Stimulated activated CD4-positive, alpha-beta T cell treated with anti-CD3 and anti-CD28 coated beads, TNF-alpha, amount 100 ng/mL, for 4 hours (primary cell): ENCODE measurements at regions not wholly inside any gene's neighbourhood (a gene's known extent, or its start where the extent isn't known, plus 50 kb on each side); places are given as distances from the start of the nearest gene placed in this dataset.

Experiments used
- DNase-seq, 3 experiments: peaks; one replicate each; pipeline ENCODE4 v3.0.0-alpha.2; 2020; ENCODE audit warnings: low read depth in 3 of 3

DNA sequence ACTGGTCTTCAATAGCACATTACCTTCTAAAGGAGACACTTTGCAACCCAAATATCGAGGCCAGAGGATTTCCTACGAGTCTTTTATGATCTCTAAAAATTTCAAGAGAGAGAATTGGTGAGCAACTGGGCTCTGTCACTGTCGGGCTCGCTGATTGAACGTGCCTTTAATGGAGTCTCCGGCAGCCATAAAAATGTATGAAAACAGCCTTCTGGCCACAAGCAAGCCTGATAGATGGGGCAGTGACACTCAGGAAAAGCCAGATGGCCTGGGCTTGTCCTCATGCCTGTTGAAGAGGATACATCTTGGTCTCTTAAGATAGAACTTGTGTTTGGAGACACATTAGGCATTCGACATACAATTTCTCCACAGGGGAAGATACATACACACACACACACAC lies 419.5 kb upstream of the PROK2 start:
- DNase-seq: no peak

DNA sequence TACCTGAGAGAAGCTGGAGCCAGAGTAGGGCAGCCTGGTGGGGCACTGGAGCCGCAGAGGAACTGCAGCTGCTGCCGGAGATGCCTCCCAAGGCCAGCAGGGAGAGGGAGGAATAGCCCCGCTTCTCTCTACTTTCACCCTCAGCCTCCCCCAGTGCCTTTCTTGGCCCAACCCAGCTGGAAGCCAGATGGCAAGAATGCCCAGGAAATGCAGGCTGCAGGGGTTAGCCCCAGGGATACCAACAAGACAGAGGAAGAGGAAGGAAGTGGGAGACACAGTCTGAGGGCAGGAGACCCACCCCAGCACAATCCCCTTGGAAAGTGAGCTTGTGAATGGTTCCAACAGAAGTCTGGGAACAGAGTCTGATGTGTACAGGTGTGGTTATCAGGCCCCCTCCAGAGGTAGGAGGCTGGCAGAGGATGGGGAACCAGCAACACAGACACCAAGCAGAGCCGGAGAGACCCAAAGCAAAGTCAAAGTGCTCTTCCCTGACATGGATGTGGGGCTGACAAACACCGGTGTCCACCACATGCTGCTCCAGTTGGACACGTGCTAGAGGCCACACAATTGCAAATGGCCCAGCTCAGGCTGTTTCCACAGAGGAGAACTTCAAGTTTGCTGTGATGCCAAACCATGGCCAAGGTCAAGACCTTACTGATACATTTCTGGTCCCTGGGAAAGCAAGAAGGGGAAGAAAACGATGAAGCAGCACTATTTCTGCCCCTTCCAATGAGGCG lies 418.8 kb upstream of the PROK2 start:
- no peak for DNase-seq

DNA sequence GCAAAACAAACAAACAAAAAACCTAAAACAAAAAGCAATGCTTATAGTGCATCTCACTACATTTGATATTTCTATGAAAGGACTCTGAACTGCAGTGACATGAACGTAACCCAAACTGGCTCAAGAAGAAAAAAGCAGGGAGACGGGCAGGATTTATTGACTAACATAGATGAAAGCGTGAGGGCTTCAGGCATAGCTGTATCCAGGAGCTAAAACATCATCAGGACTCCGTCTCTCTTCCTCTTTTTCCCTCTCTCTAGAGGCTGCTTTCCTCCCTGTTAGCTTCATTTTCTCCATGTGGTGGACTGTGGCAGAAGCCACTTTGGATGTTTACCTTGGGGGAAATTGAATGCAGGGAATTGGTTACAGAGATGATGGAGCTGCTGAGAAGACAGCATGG lies 418.2 kb upstream of the PROK2 start:
- no peak for DNase-seq

DNA sequence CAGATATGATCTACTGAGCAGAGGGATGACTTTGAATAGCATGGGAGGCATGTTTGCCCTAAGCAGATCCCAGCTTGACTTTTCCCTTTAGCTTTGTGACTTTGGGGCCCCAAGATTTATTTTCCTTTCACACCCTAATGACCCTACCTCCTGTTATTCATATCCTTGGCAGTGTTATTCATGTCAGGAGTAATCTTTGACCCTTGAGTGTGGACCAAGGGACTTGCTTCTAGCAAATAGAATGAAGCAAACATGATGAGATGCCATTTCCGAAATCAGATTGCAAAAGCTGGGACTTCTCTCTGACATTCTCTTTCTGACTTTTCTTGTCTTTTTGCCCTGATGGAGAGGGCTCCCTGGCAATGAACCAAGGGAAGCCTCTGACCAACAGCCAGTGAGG lies 415.4 kb upstream of the PROK2 start:
- DNase-seq: no peak

DNA sequence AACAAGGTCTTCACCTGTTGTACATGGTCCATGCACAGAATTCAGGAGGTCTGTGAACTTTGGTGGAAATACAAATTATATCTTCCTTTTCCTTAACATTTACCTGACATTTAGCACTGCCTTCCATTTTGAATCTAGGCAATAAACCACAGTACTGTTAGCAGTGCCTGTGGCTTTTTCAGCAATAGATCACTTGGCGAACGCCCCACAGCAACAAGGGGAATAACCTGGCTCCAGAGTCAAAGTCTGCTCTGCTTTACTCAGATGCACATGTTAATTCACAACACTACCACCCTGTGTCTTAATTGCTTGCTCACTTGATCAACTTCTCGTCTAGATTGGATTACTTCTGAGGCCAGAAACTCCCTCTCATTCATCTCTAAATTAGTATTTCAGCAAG lies 414.6 kb upstream of the PROK2 start:
- no peak for DNase-seq

DNA sequence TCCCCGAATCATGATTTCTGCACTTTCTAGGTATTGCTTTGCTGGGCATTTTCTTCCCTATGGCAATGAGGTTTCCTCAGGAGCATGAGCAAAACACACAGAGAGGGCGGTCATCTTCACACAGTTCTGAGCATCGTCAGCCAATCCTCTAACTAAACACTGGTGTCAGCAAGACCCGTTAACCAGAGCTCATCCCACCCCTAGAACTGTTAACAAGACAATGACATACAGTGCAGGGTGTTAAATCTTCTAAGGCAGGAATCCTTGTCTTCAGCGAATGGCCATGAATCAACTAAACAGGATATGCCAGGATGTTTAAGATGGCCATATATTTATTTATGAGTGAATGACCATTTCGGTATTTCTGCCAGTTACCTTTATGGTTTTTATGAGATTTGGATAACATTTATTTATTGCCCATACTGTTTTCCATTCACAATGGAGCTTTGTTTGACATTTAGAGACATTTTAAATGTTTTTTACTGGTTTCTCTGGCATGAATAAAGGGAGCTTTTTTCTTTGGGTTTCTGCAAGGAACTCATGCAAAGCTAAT lies 411.5 kb upstream of the PROK2 start:
- no peak for DNase-seq

DNA sequence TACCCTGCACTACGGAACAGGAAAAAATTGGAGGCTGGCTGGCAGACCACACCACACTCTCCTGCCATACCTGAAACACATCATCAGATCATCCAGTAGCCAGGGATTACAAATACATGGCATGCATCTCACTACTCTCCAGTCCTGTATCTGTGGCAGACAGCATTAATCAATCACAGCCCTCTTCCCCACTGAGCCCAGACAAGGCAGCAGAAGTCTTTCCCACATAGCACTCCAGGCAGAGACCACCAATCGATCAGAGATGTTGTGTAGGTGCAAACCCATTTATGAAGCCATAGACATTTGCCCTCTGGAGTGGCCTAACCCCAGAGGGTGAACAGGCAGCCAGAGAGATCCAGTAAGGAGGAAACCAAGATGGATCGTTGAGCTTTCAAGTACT lies 410.9 kb upstream of the PROK2 start:
- DNase-seq: no peak

DNA sequence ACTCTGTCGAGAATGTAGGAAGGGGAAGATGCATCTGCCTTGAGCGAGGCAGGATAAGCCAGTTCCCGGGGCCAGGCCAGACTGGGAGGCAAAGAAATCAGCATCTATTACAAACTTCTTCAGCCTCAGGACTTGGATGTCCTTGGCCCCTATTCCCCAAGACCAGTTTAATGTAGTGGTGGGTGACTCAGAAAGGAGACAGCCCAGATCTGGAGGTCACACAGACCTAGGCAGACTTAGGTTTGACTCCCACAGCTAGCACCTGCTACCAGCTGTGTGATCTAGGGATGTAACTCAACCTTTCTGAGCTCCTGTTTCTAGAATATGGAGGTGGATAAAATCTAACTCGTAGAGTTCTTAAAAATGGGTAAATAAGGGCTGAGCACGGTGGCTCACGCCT lies 409.5 kb upstream of the PROK2 start:
- no peak for DNase-seq

DNA sequence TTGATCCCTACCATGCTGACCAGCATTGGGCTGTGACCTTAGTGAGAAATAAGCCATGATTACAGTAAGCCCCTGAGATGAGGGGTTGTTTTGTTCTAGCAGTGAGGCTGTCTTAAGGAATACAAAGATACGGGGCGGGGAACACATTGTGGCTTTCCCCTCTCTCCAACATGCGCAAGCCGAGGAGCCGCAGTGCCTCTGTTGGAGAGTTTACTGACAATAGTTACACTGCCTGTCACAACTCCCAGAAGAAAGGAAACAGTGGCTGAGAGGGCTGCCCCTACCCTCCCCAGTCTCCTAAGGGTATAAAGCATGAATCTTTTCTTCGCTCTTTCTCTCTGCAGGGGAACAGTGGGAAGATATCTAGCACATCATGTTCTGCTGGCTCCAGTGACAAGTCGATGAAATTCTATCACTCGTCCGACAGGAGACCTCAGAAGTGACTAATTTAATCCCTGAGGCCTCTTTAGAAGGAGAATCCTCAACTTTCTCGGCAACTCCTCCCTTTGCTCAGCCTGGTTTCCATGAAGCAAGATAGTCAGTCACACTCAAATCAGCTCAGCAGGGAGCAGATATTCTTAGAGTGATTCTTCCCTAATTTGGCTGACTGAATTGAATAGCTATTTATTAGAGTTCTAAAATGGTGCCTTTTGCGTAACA lies 409.0 kb upstream of the PROK2 start:
- DNase-seq: no peak

DNA sequence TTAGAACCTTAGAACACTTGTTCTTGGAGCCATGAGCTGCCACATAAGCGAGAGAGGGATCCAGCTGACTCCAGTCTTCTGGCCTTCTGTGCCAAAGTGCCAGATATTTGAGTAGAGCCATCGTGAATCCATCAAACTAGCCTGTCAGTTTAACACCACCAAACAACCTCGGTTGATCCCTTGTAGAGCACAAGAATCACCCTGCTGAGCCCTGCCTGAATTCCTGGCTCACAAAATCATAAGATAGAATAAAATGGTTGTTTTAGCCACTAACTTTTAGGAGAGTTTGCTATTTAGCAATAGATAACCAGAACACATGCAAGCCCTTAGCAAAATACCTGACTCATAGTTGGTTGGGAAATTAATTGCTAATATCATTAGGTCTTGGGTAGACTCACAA lies 407.6 kb upstream of the PROK2 start:
- DNase-seq: no peak

DNA sequence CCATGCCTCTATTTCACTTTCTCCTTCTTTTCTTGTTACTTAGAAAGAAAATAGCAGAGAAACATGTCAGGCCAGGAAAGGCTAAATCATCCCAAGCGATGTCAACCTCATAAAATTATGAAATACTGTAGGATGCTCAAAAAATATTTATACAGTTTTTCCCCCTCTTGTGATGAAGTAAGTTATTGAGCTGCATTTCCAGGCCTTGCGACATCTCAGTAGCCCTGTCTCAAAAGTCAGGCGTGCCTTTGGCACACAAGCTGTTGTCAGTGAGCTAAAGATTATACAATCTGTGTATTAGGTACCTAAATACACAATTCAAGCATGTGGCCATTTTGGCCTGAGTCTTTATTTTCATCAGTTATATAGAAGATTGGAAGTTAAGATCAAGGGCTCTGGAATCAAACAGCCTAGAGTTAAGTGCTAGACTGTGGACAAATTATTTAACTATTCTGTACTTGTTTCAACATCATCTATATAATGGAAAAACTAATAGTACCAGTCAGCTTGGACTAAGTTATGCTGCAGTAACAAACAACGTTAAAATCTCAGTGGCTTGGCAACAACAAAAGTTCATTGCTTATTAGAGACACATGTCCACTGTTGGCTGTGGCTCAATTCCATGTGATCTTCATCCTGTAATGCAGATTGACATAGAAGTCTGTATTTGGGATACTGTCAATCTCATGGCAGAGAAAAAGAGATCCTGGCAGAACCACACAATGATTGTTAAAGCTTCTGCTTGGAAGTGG lies 406.4 kb upstream of the PROK2 start:
- no peak for DNase-seq

DNA sequence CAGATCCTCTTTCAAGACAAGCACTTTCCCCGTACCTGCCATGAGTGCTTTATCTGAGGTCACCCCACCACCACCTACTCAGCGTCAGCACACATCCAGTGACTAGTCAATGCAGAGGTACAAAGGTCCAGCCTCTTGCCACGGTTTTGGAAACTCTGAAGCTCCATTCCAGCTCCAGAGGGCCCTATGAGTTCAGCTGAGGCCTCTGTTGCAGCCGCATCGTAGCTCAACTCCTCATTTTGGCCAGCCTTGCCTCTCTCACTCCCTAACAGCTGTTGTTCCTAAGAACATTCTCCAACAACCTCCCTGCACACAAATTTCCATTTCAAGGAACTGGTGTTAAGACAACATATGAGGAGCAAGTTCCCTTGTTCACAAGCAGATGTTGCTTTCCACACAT lies 405.1 kb upstream of the PROK2 start:
- no peak for DNase-seq

DNA sequence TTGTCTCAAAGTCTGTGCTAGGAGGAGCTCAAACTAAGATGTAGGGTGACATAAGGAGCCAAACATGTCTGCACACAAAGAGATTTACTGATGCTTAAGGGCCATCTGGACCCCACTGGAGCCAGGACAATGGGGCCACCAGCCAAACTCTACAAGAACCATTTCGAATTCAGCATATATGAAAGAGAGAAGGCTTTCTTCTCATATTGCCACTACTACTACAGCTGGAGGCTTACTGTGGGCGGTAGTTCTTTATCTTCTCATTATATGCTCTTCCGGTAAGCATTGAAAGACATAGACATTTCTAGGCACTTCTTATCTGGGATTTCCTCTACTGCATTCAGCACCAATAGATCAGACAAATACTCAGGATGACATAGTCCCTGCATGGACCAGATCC lies 404.4 kb upstream of the PROK2 start:
- DNase-seq: no peak

DNA sequence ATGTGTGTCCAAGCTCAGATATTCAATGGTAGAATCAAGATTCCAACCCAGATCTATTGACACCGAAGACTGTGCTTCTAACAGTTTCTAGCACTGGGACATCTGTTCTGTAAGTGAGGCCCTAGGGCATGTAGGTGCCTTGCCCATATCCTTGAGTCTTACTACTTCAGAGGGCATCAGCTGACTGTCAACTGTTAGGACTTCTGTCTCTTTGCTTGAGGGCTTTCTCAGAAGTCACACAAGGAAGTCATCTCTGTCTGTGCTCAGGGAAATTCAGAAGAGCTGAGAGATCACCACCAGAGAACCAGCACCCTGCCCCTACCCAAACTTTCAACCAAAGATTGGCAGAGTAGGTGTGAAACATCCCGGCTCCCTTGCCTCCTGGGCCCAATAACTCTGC lies 403.6 kb upstream of the PROK2 start:
- no peak for DNase-seq

DNA sequence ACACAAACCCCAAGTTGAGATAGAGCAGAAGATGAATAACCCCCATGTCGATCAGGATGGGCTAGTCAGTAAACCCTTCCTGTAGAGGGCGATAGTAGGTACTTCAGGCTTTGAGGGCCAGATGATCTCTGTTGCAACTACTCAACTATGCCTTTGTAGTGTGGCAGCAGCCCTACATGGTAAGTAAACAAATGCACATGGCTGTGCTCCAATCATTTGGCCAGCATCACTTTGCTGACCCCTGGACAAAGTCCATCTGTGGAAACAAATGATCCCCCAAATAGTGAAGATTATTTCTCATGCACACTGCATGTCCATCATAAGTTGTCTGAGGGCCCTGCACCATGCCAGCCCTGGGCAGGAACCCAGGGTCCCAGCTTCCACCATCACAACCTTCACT lies 402.2 kb upstream of the PROK2 start:
- DNase-seq: no peak

DNA sequence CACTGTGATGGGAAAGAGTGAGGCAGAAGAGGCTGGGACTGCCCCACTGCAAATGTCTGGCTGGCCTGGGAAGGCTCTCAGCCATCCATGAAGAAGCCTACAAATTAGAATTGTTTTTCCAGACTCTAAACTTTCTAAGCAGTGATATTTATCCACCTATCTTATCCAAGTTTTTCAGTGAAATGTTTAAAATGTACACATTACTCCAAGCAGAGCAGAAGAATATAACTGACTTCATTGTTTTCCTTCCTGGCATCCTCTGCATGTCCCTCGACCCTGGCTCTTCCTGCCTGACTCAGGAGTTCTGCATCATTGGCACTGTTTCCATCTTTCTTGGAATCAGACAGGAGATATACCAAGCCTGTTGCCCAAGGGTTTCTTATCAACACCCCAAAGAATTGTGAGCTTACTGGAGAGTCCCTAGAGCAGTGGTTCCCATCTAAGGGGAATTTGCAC lies 401.5 kb upstream of the PROK2 start:
- no peak for DNase-seq

DNA sequence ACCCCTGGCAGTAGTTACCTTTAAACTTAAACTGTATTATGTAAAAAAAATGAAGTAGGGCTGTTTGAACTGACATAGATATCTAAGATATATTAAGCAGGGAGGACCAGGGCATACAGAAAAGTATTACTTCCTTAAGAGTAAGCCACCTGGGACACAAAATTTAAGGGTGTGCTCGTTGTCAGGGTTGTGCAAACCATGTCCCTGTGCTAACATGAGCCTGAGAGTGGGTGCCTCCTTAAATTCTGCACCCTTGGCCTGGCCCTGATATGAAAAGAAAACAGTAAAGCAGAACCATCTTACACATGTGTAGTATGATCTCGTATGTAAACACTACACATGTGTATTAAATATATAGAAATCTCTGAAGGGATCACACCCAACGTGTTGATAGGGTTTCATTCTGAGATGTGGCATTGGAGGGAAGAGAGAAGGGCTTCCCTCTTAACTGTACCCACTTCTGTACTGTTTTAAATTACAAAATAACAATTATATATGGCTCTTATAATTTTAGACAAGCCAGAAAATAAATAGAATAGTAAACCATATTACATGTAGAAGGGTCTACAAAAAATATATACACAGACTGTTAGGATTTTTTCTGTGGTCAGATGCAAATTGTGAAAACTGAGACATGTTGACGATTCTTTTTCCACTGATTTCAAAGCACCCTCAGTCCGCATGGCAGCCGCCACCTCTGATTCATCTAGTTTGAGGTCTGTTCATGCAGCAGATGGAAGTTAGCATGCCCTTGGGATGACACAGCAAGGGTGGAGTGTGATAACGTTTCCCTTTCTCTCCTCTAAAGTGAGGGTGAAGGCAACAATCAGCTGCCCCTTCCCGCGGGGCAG lies 400.8 kb upstream of the PROK2 start:
- no peak for DNase-seq

DNA sequence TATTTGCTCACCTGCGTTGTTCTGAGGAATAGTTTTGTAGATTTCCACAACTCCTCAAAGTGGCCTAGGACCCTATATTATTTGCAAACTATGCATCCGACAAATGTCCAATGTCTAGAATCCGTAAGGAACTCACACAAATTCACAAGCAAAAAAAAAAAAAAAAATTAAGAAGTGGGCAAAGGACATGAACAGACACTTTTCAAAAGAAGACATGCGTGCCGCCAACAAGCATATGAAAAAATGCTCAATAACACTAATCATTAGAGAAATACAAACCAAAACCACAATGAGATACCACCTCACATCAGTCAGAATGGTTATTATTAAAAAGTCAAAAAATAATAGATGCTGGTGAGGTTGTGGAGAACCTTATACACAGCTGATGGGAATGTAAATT lies 398.5 kb upstream of the PROK2 start:
- DNase-seq: no peak

DNA sequence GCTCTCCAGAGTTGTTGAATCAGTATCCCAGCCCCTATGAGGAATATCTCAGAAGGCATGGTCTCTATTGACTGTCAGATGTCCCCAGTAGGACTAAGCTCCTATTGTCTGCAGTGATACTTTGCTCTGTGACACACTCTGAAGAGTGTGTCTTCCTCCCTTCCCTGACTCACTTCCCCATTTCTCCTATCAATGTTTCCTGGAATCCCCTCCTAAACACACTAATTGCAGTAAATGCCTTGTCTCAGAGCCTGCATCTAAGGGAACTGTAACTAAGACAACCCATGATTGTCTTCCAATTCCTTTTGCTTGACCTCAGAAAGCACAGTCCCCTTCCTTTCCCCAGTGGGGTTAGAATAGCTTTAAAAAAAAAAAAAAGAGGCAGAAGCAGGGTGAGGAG lies 397.3 kb upstream of the PROK2 start:
- DNase-seq: no peak

DNA sequence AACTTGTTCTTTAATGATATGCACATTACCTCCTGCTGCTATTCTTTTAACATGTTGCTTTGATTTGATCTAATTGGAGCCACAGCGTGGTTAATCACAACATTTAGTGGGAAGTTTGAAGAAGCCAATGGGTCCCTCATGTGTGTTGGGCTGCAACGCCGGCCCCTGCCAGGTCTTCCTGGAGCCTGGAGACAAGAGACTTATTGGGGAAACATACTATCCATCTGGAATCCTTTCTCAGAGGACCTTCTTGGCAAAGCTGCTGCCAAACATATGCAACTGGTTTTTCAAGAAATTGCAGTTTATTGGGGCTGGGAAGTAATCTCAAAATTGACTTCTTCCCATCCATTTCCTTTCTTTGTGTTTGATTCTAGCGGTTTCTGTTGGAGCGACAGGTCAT lies 396.3 kb upstream of the PROK2 start:
- DNase-seq: no peak

DNA sequence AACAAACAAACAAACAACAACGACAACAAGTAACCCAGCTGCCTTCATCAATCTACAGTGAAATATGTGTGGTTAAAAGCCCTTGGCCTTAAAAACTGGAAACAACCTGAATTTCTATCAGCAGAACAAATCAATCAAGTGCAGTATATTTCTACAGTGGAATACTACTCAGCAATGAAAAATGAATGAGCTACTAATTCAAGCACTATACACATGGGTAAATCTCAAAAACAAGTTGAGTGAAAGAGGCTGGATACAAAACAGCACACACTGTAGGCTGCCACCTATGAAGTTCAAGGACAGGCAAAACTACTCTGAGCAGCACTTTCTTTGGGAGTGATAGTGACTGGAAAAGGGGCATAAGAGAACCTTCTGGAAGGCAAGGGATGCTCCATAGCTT lies 395.5 kb upstream of the PROK2 start:
- no peak for DNase-seq

DNA sequence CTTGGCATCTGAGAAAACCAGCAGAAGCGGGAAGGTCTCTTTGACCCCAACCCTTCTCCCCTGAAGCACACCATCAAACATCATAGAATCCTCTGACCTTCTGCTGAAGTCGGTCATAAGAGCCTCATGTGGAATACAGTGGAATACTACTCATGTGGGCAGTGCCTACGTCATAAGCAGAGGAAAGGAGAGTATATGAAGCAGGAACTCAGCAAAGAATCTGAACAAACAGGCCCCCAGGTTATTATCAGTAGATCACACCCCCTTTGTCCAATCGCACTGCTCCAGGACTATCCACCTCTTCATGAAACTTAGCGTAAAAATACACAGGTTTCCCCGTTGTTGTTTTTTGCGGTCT lies 394.1 kb upstream of the PROK2 start:
- no peak for DNase-seq
